Fibroblast of villous mesenchyme (primary cell): ENCODE measurements at regions not wholly inside any gene's neighbourhood (a gene's known extent, or its start where the extent isn't known, plus 50 kb on each side); places are given as distances from the start of the nearest gene placed in this dataset.

Experiments used
- DNase-seq: peaks from one replicate; pipeline ENCODE4 v3.0.0-alpha.2; 2010; ENCODE audit warnings: low read depth
- H3K4me3 ChIP-seq: 2 replicates; pipeline ENCODE4 v1.5.1; 2011; ENCODE audit warnings: low read depth, mild to moderate bottlenecking, low read length
- TF ChIP-seq, protein P1 (sequence below): IDR thresholded peaks from 2 replicates; pipeline ENCODE4 v1.5.1; 2012; ENCODE audit warnings: low read depth, mild to moderate bottlenecking, low read length; ENCODE audit not compliant: insufficient read depth

DNA sequence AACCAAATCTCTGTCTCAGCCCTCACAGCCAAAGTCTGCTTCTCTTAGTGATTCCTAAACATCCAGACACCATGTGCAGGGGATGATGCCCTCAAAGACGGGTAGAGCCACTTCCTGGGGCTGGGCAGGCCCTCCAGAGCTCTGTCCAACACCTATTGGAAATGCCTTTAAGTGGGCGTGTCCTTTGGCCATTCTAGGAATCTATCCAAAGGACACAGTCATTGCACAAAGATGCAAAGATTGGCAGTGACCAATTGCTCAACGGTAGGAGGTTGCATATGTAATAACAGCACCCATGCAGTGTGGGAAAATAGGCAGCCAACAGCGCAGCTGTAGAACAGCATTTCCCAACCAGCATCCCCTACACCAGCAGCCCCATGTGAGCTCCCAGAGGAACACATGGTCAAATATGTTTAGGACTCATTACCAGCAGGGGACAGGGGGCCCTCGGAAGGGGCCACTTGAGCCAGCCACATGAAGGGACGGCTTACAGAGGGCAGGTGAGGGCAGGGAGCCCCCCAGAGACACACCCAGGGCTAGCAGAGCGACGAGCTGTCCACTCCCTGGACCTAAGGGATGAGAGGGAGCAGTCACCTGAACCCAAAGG lies 142.8 kb upstream of the IQSEC1 start:
- peak; percentile 5 for DNase-seq
- H3K4me3 ChIP-seq, result no peak overlapping the region
- TF ChIP-seq, protein P1, sequence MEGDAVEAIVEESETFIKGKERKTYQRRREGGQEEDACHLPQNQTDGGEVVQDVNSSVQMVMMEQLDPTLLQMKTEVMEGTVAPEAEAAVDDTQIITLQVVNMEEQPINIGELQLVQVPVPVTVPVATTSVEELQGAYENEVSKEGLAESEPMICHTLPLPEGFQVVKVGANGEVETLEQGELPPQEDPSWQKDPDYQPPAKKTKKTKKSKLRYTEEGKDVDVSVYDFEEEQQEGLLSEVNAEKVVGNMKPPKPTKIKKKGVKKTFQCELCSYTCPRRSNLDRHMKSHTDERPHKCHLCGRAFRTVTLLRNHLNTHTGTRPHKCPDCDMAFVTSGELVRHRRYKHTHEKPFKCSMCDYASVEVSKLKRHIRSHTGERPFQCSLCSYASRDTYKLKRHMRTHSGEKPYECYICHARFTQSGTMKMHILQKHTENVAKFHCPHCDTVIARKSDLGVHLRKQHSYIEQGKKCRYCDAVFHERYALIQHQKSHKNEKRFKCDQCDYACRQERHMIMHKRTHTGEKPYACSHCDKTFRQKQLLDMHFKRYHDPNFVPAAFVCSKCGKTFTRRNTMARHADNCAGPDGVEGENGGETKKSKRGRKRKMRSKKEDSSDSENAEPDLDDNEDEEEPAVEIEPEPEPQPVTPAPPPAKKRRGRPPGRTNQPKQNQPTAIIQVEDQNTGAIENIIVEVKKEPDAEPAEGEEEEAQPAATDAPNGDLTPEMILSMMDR, result no peak

DNA sequence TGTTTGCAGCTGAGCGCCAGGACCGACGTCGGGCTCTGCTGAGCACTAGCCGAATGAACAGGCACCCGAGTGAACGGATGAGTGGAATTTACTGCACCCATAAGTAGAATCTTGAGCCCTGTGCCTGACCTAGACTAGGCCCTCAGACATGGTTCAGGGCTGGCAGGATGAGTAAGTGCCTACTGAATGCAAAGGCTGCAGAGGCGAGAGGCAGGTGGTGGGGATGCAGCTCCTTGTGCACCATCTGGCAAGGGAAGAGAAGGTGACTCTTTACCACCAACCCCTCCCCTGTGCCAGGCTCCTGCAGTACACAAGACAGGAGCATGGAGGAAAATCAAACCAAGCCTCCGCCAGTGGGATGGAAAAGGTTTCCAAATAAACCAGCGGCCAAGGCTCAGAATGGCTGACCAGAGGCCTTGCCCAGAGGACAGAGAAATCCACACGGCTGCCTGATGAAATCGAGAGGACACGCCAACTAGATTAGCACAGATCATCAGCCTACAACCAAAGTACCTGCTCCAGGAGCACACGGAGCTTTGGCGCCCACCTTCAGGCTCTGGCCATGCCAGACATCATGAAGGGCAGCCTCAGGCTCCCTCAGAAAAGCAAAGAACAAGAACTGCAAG lies 141.7 kb upstream of the IQSEC1 start:
- TF ChIP-seq, protein P1, result no peak
- H3K4me3 ChIP-seq, result no peak overlapping the region
- DNase-seq, result no peak

DNA sequence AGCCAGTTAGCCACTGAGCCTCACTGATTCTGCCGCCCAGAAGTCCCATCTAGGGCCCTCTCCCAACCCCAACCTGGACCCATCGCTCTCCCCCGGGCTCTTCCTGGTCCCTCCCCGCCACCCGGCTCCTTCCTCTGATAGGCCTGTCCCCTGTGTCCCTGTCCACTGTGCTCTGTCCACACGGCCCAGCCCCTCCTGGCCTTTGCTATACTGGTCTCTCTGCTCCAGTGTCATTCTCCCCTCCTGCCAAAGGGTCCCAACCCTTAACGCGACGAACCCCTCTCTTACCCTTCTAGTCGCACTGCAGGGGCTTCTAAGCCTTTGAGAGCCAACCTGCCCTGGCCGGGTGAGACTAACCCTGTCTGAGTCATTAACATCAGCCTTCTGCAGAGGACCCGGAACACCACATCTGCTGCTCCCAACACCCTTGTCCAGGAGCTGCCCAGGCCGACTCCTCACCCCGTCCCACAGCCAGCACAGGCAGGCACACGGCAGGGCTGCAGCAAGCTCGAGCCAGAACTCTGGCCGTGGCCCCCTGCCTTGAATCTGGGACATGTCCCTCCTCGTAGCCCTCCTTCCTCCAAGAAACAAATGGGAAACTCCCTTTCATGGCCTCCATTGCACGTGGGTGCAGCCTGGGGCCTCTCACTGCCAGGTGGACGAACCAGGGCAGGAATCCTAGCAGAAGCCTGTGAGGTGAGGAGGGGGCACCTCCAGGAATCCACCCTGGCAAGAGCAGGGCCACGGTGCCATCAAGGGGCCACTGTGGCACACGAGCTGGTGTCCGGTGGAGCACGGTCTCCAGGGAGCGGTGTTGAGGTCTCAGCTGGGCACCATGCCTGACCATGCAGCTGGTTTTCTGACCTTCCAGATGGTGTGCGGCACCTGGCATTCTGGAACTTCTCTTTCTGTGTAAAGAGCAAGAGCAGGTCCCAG lies 140.9 kb upstream of the IQSEC1 start:
- DNase-seq, result no peak
- H3K4me3 ChIP-seq, result no peak overlapping the region
- TF ChIP-seq, protein P1, result no peak

DNA sequence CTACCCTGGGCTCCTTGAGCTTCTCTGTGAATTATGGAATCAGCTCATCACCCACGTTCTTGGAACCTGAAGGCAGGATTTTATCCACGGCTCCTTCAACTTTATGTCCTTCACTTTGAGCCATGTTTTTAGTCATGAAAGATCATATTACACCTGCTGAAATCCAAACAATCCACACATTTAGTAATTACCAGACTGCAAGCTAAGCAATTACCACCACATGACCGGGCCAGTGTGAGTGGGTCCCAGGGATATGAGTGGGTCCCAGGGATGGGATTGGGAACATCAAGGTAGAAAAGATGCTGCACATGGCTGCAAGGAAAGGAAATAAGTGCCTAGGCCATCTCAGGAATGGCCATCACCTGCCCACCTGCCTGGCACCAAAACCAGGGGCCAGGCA lies 140.3 kb upstream of the IQSEC1 start:
- no peak overlapping the region for H3K4me3 ChIP-seq
- no peak for DNase-seq
- TF ChIP-seq, protein P1, result no peak

DNA sequence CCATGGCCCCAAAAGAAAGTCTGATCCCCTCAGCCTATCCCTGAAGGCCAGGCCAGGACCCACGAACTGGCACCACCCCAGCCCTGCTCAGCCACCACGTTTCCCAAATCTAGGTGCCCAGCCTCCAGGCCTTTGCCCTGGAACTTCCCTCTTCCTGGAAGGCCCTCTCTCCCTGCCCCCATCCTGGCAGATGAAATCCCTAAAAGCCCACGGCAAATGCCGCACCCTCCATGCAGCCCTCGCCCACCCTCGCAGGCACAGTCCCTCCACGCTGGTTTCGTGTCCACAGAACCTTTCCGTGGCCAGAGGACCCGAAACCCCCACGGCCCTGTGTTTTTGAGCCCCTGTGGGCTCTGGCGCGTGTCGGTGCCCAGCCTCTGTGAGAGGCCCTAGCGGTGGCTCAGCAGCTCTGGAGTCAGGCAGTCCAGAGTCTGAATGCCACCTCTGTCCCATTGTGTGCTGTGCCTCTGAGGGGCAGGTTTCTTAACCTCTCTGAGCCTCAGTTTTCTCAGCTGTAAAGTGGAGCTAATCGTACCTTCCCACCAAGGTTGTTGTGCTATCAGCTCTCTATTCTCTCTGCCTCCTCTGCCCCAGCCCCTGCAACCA lies 138.5 kb upstream of the IQSEC1 start:
- DNase-seq, result no peak
- no peak overlapping the region for H3K4me3 ChIP-seq
- TF ChIP-seq, protein P1, result no peak

DNA sequence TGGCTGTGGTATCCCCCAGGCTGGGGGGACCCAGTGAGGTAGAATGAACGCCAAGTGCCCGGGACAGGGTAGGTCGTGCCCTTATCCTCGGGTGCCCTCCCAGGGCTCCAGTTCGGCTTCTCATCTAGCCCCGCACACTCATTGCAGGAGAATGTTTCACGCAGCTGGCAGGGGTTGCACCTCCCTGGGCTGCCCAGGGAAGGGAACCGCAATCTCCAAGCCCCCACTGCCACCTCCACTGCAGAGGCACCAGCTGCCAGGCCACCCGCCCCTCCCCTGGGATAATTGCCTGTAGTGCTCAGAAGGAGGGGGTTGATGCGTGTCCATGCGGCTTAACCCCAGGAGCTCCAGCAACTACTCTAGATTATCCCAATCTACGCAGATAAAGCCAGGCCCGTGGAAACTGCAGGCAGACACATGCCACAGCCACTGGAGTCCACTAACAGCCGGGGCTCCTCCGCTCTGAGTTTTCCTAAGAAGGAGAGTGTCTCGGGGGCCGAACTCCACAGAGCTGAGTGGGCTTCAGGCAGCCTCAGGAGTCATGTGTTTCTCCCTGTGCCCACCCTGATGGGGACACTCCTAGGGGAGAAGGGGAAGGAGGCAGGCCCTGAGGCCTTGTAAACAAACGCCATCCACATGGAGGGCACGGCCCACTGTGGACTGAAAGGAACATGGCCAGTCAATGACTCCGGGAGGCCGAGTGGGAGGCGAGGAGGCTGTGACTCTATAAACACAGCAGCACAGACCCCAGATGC lies 137.2 kb upstream of the IQSEC1 start:
- DNase-seq, result no peak
- H3K4me3 ChIP-seq, result no peak overlapping the region
- TF ChIP-seq, protein P1, result no peak
